Stimulated activated effector memory CD8-positive, alpha-beta T cell treated with anti-CD3 and anti-CD28 coated beads, Interleukin-12 subunit alpha, Interleukin-12 subunit beta, amount 100 ng/mL, for 72 hours (primary cell): ENCODE measurements at regions not wholly inside any gene's neighbourhood (a gene's known extent, or its start where the extent isn't known, plus 50 kb on each side); places are given as distances from the start of the nearest gene placed in this dataset.
"Not testable (repeated sequence)": the region's sequence is repeated elsewhere in the genome, so short reads cannot be mapped to it uniquely, and the experiment has no call there.

Experiments used
- ATAC-seq: fragments of 150-1000 bp; cut with Tn5 transposase; 2 replicates; pipeline ENCODE4 v1.10.0; 2021
- DNase-seq, 2 donors: peaks; one replicate each; pipeline ENCODE4 v3.0.0; 2021 to 2022; ENCODE audit warnings: low spot score in 2 of 2
- H3K27ac Mint-ChIP-seq: one replicate; pipeline ENCODE4 v1.8.0; 2022; ENCODE audit warnings: mild to moderate bottlenecking, mixed read lengths
- H3K36me3 Mint-ChIP-seq: one replicate; pipeline ENCODE4 v1.8.0; 2022; ENCODE audit warnings: mild to moderate bottlenecking, mixed read lengths
- H3K4me1 Mint-ChIP-seq: one replicate; pipeline ENCODE4 v1.8.0; 2022; ENCODE audit warnings: mixed read lengths
- H3K4me3 Mint-ChIP-seq: one replicate; pipeline ENCODE4 v1.8.0; 2022; ENCODE audit warnings: mild to moderate bottlenecking, mixed read lengths
- H3K9me3 Mint-ChIP-seq: one replicate; pipeline ENCODE4 v1.8.0; 2022; ENCODE audit warnings: mixed read lengths

GRCh38 chr7:19560111-19560883 lies 148.5 kb downstream of the POLR1F start:
- DNase-seq (no peak), ATAC-seq (no peak)
- Mint-ChIP-seq H3K9me3 (peaks cover 8% of the 10 kb centered on the region), H3K27ac (no peak overlapping the region), H3K36me3 (no peaks in the 10 kb centered on the region), H3K4me3 (no peak overlapping the region), H3K4me1 (no peaks in the 10 kb centered on the region)

GRCh38 chr7:19558527-19558926 lies 150.3 kb downstream of the POLR1F start:
- ATAC-seq (no peak), DNase-seq (no peak)
- Mint-ChIP-seq H3K27ac (no peak overlapping the region), H3K4me1 (no peaks in the 10 kb centered on the region), H3K36me3 (no peaks in the 10 kb centered on the region), H3K4me3 (no peak overlapping the region), H3K9me3 (peaks cover 5% of the 10 kb centered on the region)

- Mint-ChIP-seq H3K4me3 (no peak overlapping the region), H3K4me1 (no peaks in the 10 kb centered on the region), H3K27ac (no peak overlapping the region), H3K9me3 (peaks cover 5% of the 10 kb centered on the region), H3K36me3 (no peaks in the 10 kb centered on the region)
- ATAC-seq (no peak), DNase-seq (no peak)
These were observed 150.9 kb downstream of the POLR1F start for GRCh38 chr7:19557726-19558465.

GRCh38 chr7:19554581-19554980 lies 154.3 kb downstream of the POLR1F start:
- H3K27ac Mint-ChIP-seq = no peak overlapping the region
- H3K9me3 Mint-ChIP-seq = peaks cover 8% of the 10 kb centered on the region
- H3K36me3 Mint-ChIP-seq = no peaks in the 10 kb centered on the region
- no peak for DNase-seq
- ATAC-seq = no peak
- H3K4me1 Mint-ChIP-seq = no peaks in the 10 kb centered on the region
- no peak overlapping the region for H3K4me3 Mint-ChIP-seq

GRCh38 chr7:19552576-19552975 lies 156.3 kb downstream of the POLR1F start:
- no peaks in the 10 kb centered on the region for H3K4me1 Mint-ChIP-seq
- H3K36me3 Mint-ChIP-seq = no peaks in the 10 kb centered on the region
- H3K4me3 Mint-ChIP-seq = no peak overlapping the region
- H3K27ac Mint-ChIP-seq = no peak overlapping the region
- DNase-seq = no peak
- ATAC-seq = no peak
- peaks cover 8% of the 10 kb centered on the region for H3K9me3 Mint-ChIP-seq

- DNase-seq, H3K36me3 Mint-ChIP-seq, H3K4me3 Mint-ChIP-seq, H3K4me1 Mint-ChIP-seq, ATAC-seq, H3K27ac Mint-ChIP-seq: not testable (repeated sequence)
- H3K9me3 Mint-ChIP-seq = peaks cover 14% of the 10 kb centered on the region
These were observed 159.6 kb downstream of the POLR1F start for GRCh38 chr7:19549246-19549645.

GRCh38 chr7:19537942-19538401 lies 170.9 kb downstream of the POLR1F start:
- ATAC-seq (no peak), DNase-seq (no peak)
- peaks cover 8% of the 10 kb centered on the region for H3K9me3 Mint-ChIP-seq
- H3K36me3 Mint-ChIP-seq = no peaks in the 10 kb centered on the region
- no peaks in the 10 kb centered on the region for H3K4me1 Mint-ChIP-seq
- H3K4me3 Mint-ChIP-seq = no peak overlapping the region
- H3K27ac Mint-ChIP-seq = no peak overlapping the region

GRCh38 chr7:19533266-19533665 lies 175.6 kb downstream of the POLR1F start:
- no peak for DNase-seq
- Mint-ChIP-seq H3K27ac (no peak overlapping the region), H3K36me3 (no peaks in the 10 kb centered on the region), H3K4me1 (no peaks in the 10 kb centered on the region), H3K4me3 (no peak overlapping the region), H3K9me3 (no peaks in the 10 kb centered on the region)
- no peak for ATAC-seq

- Mint-ChIP-seq H3K9me3 (no peaks in the 10 kb centered on the region), H3K4me3 (no peak overlapping the region), H3K36me3 (no peaks in the 10 kb centered on the region), H3K27ac (no peak overlapping the region), H3K4me1 (no peaks in the 10 kb centered on the region)
- ATAC-seq (no peak), DNase-seq (no peak)
These were observed 178.0 kb downstream of the POLR1F start for GRCh38 chr7:19530852-19531251.

GRCh38 chr7:19530261-19530660 lies 178.6 kb downstream of the POLR1F start:
- Mint-ChIP-seq H3K4me3 (no peak overlapping the region), H3K4me1 (no peaks in the 10 kb centered on the region), H3K27ac (no peak overlapping the region), H3K36me3 (no peaks in the 10 kb centered on the region), H3K9me3 (no peaks in the 10 kb centered on the region)
- DNase-seq (no peak), ATAC-seq (no peak)

GRCh38 chr7:19526639-19527038 lies 182.2 kb downstream of the POLR1F start:
- no peaks in the 10 kb centered on the region for H3K4me1 Mint-ChIP-seq
- ATAC-seq (no peak), DNase-seq (no peak)
- no peaks in the 10 kb centered on the region for H3K36me3 Mint-ChIP-seq
- H3K9me3 Mint-ChIP-seq = peaks cover 5% of the 10 kb centered on the region
- no peak overlapping the region for H3K27ac Mint-ChIP-seq
- H3K4me3 Mint-ChIP-seq = no peak overlapping the region

GRCh38 chr7:19522486-19522885 lies 186.4 kb downstream of the POLR1F start:
- DNase-seq (no peak), ATAC-seq (no peak)
- Mint-ChIP-seq H3K4me3 (no peak overlapping the region), H3K9me3 (peaks cover 17% of the 10 kb centered on the region), H3K27ac (no peak overlapping the region), H3K4me1 (no peaks in the 10 kb centered on the region), H3K36me3 (no peaks in the 10 kb centered on the region)

- Mint-ChIP-seq H3K36me3 (no peaks in the 10 kb centered on the region), H3K27ac (no peak overlapping the region), H3K4me1 (no peaks in the 10 kb centered on the region), H3K9me3 (peaks cover 23% of the 10 kb centered on the region), H3K4me3 (no peak overlapping the region)
- ATAC-seq (no peak), DNase-seq (no peak)
These were observed 188.4 kb downstream of the POLR1F start for GRCh38 chr7:19520392-19520791.

GRCh38 chr7:19519443-19520021 lies 189.3 kb downstream of the POLR1F start:
- ATAC-seq (no peak), DNase-seq (no peak)
- Mint-ChIP-seq H3K4me1 (no peaks in the 10 kb centered on the region), H3K4me3 (no peak overlapping the region), H3K27ac (no peak overlapping the region), H3K9me3 (peaks cover 23% of the 10 kb centered on the region), H3K36me3 (no peaks in the 10 kb centered on the region)

GRCh38 chr7:19517546-19517945 lies 191.3 kb downstream of the POLR1F start:
- not testable (repeated sequence) for H3K4me3 Mint-ChIP-seq, DNase-seq, H3K4me1 Mint-ChIP-seq, ATAC-seq, H3K27ac Mint-ChIP-seq, H3K36me3 Mint-ChIP-seq
- H3K9me3 Mint-ChIP-seq = peaks cover 18% of the 10 kb centered on the region

GRCh38 chr7:19508821-19509220 lies 200.0 kb downstream of the POLR1F start:
- Mint-ChIP-seq H3K4me1 (no peaks in the 10 kb centered on the region), H3K27ac (no peak overlapping the region), H3K36me3 (no peaks in the 10 kb centered on the region), H3K4me3 (no peak overlapping the region), H3K9me3 (peaks cover 12% of the 10 kb centered on the region)
- DNase-seq (no peak), ATAC-seq (no peak)
